Neural cell (in vitro differentiated cells): ENCODE measurements at regions not wholly inside any gene's neighbourhood (a gene's known extent, or its start where the extent isn't known, plus 50 kb on each side); places are given as distances from the start of the nearest gene placed in this dataset.

Source experiments
- CTCF ChIP-seq: fragments of 450-650 bp; IDR thresholded peaks from 2 replicates; pipeline ENCODE4 v1.5.1; 2014; ENCODE audit warnings: antibody characterized with exemption, mild to moderate bottlenecking, moderate library complexity; ENCODE audit not compliant: poor library complexity, severe bottlenecking
- EP300 ChIP-seq: fragments of 450-650 bp; conservative IDR thresholded peaks from 2 replicates; pipeline ENCODE4 v1.6.1; 2014; ENCODE audit warnings: antibody characterized with exemption, mild to moderate bottlenecking, moderate library complexity; ENCODE audit not compliant: poor library complexity, severe bottlenecking
- EZH2 ChIP-seq: fragments of 200-600, 300-800 bp; shearing (Covaris generic), sonication (generic); IDR thresholded peaks from 2 replicates; pipeline ENCODE4 v1.6.1; 2014; ENCODE audit warnings: antibody characterized with exemption, low read length, borderline replicate concordance, mild to moderate bottlenecking; ENCODE audit not compliant: insufficient read depth, poor library complexity, severe bottlenecking
- TAF1 ChIP-seq: IDR thresholded peaks from 2 replicates; pipeline ENCODE4 v1.6.1; 2012; ENCODE audit warnings: low read depth

GRCh38 chr16:27706156-27706865 lies 156.4 kb downstream of the KATNIP start:
- TF ChIP-seq EP300 (no peak), CTCF (no peak), TAF1 (no peak), EZH2 (no peak)
